Tibial artery (tissue), 4 donors: ENCODE measurements at regions not wholly inside any gene's neighbourhood (a gene's known extent, or its start where the extent isn't known, plus 50 kb on each side); places are given as distances from the start of the nearest gene placed in this dataset.

Experiments used
- DNase-seq, 2 donors: peaks; one replicate each; pipeline ENCODE4 v3.0.0-alpha.2; 2019
- H3K27ac ChIP-seq, 2 donors: fragments of 200-600 bp; sonication (generic) in 1 of 2; 1 replicate in 1 of 2; 2 replicates in 1 of 2; pipeline ENCODE4 v1.5.1; 2018 to 2019; ENCODE audit warnings: mild to moderate bottlenecking in 1 of 2
- H3K27me3 ChIP-seq, 2 donors: fragments of 200-600 bp; sonication (generic) in 1 of 2; one replicate each; pipeline versions ENCODE4 v1.5.1 to v1.6.0; 2016 to 2019
- H3K36me3 ChIP-seq, 3 donors: fragments of 200-600 bp; sonication (generic) in 2 of 3; one replicate each; pipeline ENCODE4 v1.5.1; 2016 to 2019; ENCODE audit warnings: mild to moderate bottlenecking in 2 of 3
- H3K4me1 ChIP-seq, 4 donors: fragments of 200-600 bp; sonication (generic) in 2 of 4; 1 replicate in 3 of 4; 2 replicates in 1 of 4; pipeline ENCODE4 v1.5.1; 2016 to 2019
- H3K4me3 ChIP-seq, 2 donors: fragments of 200-600 bp; sonication (generic) in 1 of 2; 1 replicate in 1 of 2; 2 replicates in 1 of 2; pipeline ENCODE4 v1.5.1; 2018 to 2019; ENCODE audit warnings: mild to moderate bottlenecking in 2 of 2
- H3K9me3 ChIP-seq, 3 donors: fragments of 200-600 bp; sonication (generic) in 1 of 3; one replicate each; pipeline ENCODE4 v1.5.1; 2016 to 2019
- intact Hi-C: fragments of 100-400 bp; cut with DNase I; formaldehyde crosslinking; loops from one replicate; pipeline ENCODE4 v1.15.0; 2023; ENCODE audit warnings: low total_unique reads
- TF ChIP-seq, protein P1 (sequence below), 2 experiments: fragments of 200-600 bp in 1 of 2; fragments of 450-650 bp in 1 of 2; IDR thresholded peaks; one replicate each; pipeline ENCODE4 v1.5.1; 2017 to 2019; ENCODE audit warnings: antibody characterized with exemption in 2 of 2, mild to moderate bottlenecking in 1 of 2, moderate library complexity in 1 of 2

DNA sequence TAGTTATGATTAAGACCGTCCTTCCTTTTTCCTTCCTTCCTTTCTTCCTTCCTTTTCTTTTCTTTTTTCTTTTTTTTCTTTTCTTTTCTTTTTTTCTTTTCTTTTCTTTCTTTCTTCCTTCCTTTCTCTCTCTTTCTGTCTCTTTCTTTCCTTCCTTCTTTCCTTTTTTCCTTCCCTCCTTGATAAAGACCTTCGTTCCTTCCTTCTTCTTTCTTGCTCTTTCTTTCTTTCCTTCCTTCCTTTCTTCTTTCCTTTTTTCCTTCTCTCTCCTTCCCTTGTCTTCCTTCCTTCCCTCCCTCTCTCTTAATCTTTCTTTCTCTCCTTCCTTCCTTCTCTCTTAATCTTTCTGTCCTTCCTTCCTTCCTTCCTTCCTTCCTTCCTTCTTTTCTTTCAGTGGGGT is 130.9 kb downstream of the PAPOLA start:
- DNase-seq: no peak
- Histone ChIP-seq H3K9me3 (peaks cover 0 to 9% (median 0%) of the 10 kb centered on the region in 3 donors), H3K36me3 (no peaks in the 10 kb centered on the region), H3K4me3 (no peak overlapping the region), H3K27me3 (peaks cover 0 to under 1% of the 10 kb centered on the region in 2 donors), H3K4me1 (no peaks in the 10 kb centered on the region), H3K27ac (no peak overlapping the region)
- intact Hi-C loops: no loop called here
- TF ChIP-seq, protein P1, sequence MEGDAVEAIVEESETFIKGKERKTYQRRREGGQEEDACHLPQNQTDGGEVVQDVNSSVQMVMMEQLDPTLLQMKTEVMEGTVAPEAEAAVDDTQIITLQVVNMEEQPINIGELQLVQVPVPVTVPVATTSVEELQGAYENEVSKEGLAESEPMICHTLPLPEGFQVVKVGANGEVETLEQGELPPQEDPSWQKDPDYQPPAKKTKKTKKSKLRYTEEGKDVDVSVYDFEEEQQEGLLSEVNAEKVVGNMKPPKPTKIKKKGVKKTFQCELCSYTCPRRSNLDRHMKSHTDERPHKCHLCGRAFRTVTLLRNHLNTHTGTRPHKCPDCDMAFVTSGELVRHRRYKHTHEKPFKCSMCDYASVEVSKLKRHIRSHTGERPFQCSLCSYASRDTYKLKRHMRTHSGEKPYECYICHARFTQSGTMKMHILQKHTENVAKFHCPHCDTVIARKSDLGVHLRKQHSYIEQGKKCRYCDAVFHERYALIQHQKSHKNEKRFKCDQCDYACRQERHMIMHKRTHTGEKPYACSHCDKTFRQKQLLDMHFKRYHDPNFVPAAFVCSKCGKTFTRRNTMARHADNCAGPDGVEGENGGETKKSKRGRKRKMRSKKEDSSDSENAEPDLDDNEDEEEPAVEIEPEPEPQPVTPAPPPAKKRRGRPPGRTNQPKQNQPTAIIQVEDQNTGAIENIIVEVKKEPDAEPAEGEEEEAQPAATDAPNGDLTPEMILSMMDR (IDR thresholded peaks at IDR 0.05): no peak

GRCh38 chr14:96634481-96634880 is 132.3 kb downstream of the PAPOLA start:
- no peaks in the 10 kb centered on the region for H3K27me3 ChIP-seq
- H3K4me3 ChIP-seq: no peak overlapping the region
- TF ChIP-seq, protein P1 (IDR thresholded peaks at IDR 0.05): no peak
- peaks cover 0 to 9% (median 0%) of the 10 kb centered on the region in 3 donors for H3K9me3 ChIP-seq
- DNase-seq: no peak
- intact Hi-C loops: no loop called here
- H3K4me1 ChIP-seq: no peaks in the 10 kb centered on the region
- H3K36me3 ChIP-seq: no peaks in the 10 kb centered on the region
- H3K27ac ChIP-seq: no peak overlapping the region

- H3K4me1 ChIP-seq: no peaks in the 10 kb centered on the region
- TF ChIP-seq, protein P1 (IDR thresholded peaks at IDR 0.05): no peak
- no peak overlapping the region for H3K27ac ChIP-seq
- H3K36me3 ChIP-seq: no peaks in the 10 kb centered on the region
- DNase-seq: no peak
- H3K9me3 ChIP-seq: peaks cover 0 to 6% (median 0%) of the 10 kb centered on the region in 3 donors
- intact Hi-C loops: no loop called here
- H3K27me3 ChIP-seq: no peaks in the 10 kb centered on the region
- H3K4me3 ChIP-seq: no peak overlapping the region
These were observed 132.7 kb downstream of the PAPOLA start for GRCh38 chr14:96634896-96635295.

DNA sequence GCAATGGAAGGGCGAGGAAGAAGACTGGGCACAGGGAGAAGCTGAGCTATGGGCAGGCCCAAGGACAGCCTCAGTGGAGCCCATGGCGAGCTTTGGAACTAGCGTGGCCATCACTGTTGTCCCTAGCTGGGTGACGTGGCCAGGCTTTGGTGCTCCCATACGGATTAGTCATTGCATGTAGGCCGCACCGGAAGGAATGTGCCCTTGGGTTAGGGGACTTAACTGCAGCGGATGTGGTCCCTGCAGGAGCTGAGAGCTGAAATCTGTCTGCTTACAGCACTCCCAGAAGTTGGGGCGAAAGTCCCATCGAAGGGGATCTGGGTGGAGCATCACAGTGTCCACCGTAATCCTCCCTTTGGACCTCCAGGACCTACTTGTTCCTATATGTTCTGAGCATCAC is 133.7 kb downstream of the PAPOLA start:
- Histone ChIP-seq H3K27me3 (no peaks in the 10 kb centered on the region), H3K4me1 (no peaks in the 10 kb centered on the region), H3K9me3 (no peaks in the 10 kb centered on the region), H3K27ac (no peak overlapping the region), H3K4me3 (no peak overlapping the region), H3K36me3 (no peaks in the 10 kb centered on the region)
- intact Hi-C loops: no loop called here
- TF ChIP-seq, protein P1 (IDR thresholded peaks at IDR 0.05): no peak
- no peak for DNase-seq

DNA sequence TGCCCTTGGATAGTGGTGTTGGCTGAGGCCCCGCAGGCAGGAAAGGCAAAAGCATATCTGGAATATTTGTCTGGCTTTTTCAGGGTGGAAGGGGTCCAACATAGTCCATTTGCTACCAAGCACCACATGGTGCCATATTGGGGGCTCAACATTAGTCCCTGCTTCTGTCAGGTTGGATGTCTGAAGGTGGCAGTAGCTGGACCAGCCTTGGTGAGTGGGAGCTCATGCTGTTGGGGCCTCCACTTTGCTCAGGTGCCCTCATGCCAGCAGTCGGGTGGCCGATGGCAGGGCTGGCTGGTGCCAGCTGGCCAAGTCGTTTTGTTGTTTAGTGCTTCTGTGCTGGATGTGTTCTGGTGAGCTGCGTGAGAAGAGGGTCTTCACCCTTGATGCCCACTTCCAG is 135.3 kb downstream of the PAPOLA start:
- no peak overlapping the region for H3K27ac ChIP-seq
- intact Hi-C loops: no loop called here
- TF ChIP-seq, protein P1 (IDR thresholded peaks at IDR 0.05): no peak

More for the DNA sequence above, 135.3 kb downstream of the PAPOLA start:
- Histone ChIP-seq H3K27me3 (no peaks in the 10 kb centered on the region), H3K4me3 (no peak overlapping the region), H3K9me3 (no peaks in the 10 kb centered on the region), H3K4me1 (no peaks in the 10 kb centered on the region), H3K36me3 (no peaks in the 10 kb centered on the region)
- peak in 1 of 2 donors; percentile 11 for DNase-seq
